Colonic mucosa (tissue), 4 donors: ENCODE measurements at regions not wholly inside any gene's neighbourhood (a gene's known extent, or its start where the extent isn't known, plus 50 kb on each side); places are given as distances from the start of the nearest gene placed in this dataset.

Experiments used
- DNase-seq: peaks from one replicate; pipeline ENCODE4 v3.0.0-alpha.2; 2020
- H3K27ac ChIP-seq: fragments of 200-600 bp; one replicate; pipeline ENCODE4 v1.8.0; 2021
- H3K27me3 ChIP-seq: fragments of 200-600 bp; one replicate; pipeline ENCODE4 v1.8.0; 2021
- H3K36me3 ChIP-seq: fragments of 200-600 bp; one replicate; pipeline ENCODE4 v1.8.0; 2021
- H3K4me1 ChIP-seq: fragments of 200-600 bp; one replicate; pipeline ENCODE4 v1.8.0; 2021; ENCODE audit warnings: mild to moderate bottlenecking
- H3K4me3 ChIP-seq: fragments of 200-600 bp; one replicate; pipeline ENCODE4 v1.8.0; 2021
- H3K9ac ChIP-seq, 2 donors: one replicate each; pipeline ENCODE4 v1.7.0; 2013; ENCODE audit warnings: control low read depth in 2 of 2, low read depth in 2 of 2, low read length in 2 of 2
- H3K9me3 ChIP-seq: fragments of 200-600 bp; one replicate; pipeline ENCODE4 v1.8.0; 2021
- CTCF ChIP-seq: fragments of 200-600 bp; IDR thresholded peaks from one replicate; pipeline ENCODE4 v1.8.0; 2022; ENCODE audit warnings: antibody characterized with exemption, mild to moderate bottlenecking
- intact Hi-C: fragments of 100-400 bp; cut with DNase I; formaldehyde crosslinking; loops from one replicate; pipeline ENCODE4 v1.14.1; 2022
- donor health status: healthy.
- donor health status: DM: no; HTN: no; CAD: no.
- donor health status: DM: no; HTN: no; CAD: no.

GRCh38 chr6:14640631-14641030 lies 523.1 kb downstream of the CD83 start:
- Histone ChIP-seq H3K9ac (no peak overlapping the region), H3K36me3 (no peaks in the 10 kb centered on the region), H3K9me3 (no peaks in the 10 kb centered on the region), H3K27ac (no peak overlapping the region), H3K4me1 (peaks cover 4% of the 10 kb centered on the region), H3K4me3 (no peak overlapping the region), H3K27me3 (no peaks in the 10 kb centered on the region)
- no peak for TF ChIP-seq CTCF
- intact Hi-C loops = no loop called here
- no peak for DNase-seq

- intact Hi-C loops = no loop called here
- Histone ChIP-seq H3K36me3 (no peaks in the 10 kb centered on the region), H3K9me3 (no peaks in the 10 kb centered on the region), H3K27ac (no peak overlapping the region), H3K4me3 (no peak overlapping the region), H3K9ac (no peak overlapping the region), H3K27me3 (no peaks in the 10 kb centered on the region), H3K4me1 (peaks cover 4% of the 10 kb centered on the region)
- TF ChIP-seq CTCF = no peak
- DNase-seq = no peak
Observed at GRCh38 chr6:14641423-14642135, 524.0 kb downstream of the CD83 start.

- no peak for TF ChIP-seq CTCF
- peaks cover 4% of the 10 kb centered on the region for H3K4me1 ChIP-seq
- intact Hi-C loops = no loop called here
- no peak overlapping the region for H3K4me3 ChIP-seq
- no peaks in the 10 kb centered on the region for H3K9me3 ChIP-seq
- no peaks in the 10 kb centered on the region for H3K27me3 ChIP-seq
- H3K27ac ChIP-seq = no peak overlapping the region
- no peak for DNase-seq
- no peak overlapping the region for H3K9ac ChIP-seq
- no peaks in the 10 kb centered on the region for H3K36me3 ChIP-seq
Observed at GRCh38 chr6:14642136-14642505, 524.5 kb downstream of the CD83 start.

GRCh38 chr6:14642842-14643241 lies 525.3 kb downstream of the CD83 start:
- H3K9me3 ChIP-seq = no peaks in the 10 kb centered on the region
- no peak overlapping the region for H3K4me3 ChIP-seq
- intact Hi-C loops = no loop called here
- H3K36me3 ChIP-seq = no peaks in the 10 kb centered on the region
- no peak overlapping the region for H3K27ac ChIP-seq
- H3K27me3 ChIP-seq = no peaks in the 10 kb centered on the region
- DNase-seq = no peak
- H3K4me1 ChIP-seq = peaks cover 4% of the 10 kb centered on the region
- no peak overlapping the region for H3K9ac ChIP-seq
- TF ChIP-seq CTCF = no peak

- H3K27ac ChIP-seq = no peak overlapping the region
- DNase-seq = no peak
- no peak overlapping the region for H3K9ac ChIP-seq
- no peaks in the 10 kb centered on the region for H3K27me3 ChIP-seq
- H3K36me3 ChIP-seq = no peaks in the 10 kb centered on the region
- H3K4me1 ChIP-seq = no peaks in the 10 kb centered on the region
- TF ChIP-seq CTCF = no peak
- intact Hi-C loops = no loop called here
- no peak overlapping the region for H3K4me3 ChIP-seq
- no peaks in the 10 kb centered on the region for H3K9me3 ChIP-seq
Observed at GRCh38 chr6:14644381-14644780, 526.8 kb downstream of the CD83 start.
